Esophagus muscularis mucosa (tissue), 4 donors: ENCODE measurements at regions not wholly inside any gene's neighbourhood (a gene's known extent, or its start where the extent isn't known, plus 50 kb on each side); places are given as distances from the start of the nearest gene placed in this dataset.

Experiments
- DNase-seq: peaks from one replicate; pipeline ENCODE4 v3.0.0-alpha.2; 2017; ENCODE audit errors: extremely low spot score
- H3K27ac ChIP-seq, 4 donors: fragments of 200-600 bp; sonication (generic); replicated peaks in 1 of 4; 1 replicate in 3 of 4; 2 replicates in 1 of 4; pipeline ENCODE4 v1.5.1; 2016 to 2019; ENCODE audit warnings: mild to moderate bottlenecking in 1 of 4
- H3K27me3 ChIP-seq, 4 donors: fragments of 200-600 bp; sonication (generic); one replicate each; pipeline versions ENCODE4 v1.5.1 to v1.6.0; 2016 to 2019
- H3K36me3 ChIP-seq, 4 donors: fragments of 200-600 bp; sonication (generic); one replicate each; pipeline ENCODE4 v1.5.1; 2016 to 2019
- H3K4me1 ChIP-seq, 4 donors: fragments of 200-600 bp; sonication (generic); one replicate each; pipeline ENCODE4 v1.5.1; 2016 to 2019
- H3K4me3 ChIP-seq, 4 donors: fragments of 200-600 bp; sonication (generic); 1 replicate in 2 of 4; 2 replicates in 2 of 4; pipeline ENCODE4 v1.5.1; 2016 to 2019; ENCODE audit warnings: mild to moderate bottlenecking in 4 of 4, moderate library complexity in 1 of 4
- H3K9me3 ChIP-seq, 4 donors: fragments of 200-600 bp; sonication (generic); 1 replicate in 3 of 4; 2 replicates in 1 of 4; pipeline ENCODE4 v1.5.1; 2016 to 2019
- EP300 ChIP-seq: sonication (generic); formaldehyde crosslinking; IDR thresholded peaks from one replicate; pipeline ENCODE4 v1.6.1; 2017; ENCODE audit warnings: antibody characterized with exemption
- POLR2A ChIP-seq: fragments of 450-650 bp; IDR thresholded peaks from one replicate; pipeline ENCODE4 v1.6.1; 2017; ENCODE audit warnings: antibody characterized with exemption, moderate library complexity, mild to moderate bottlenecking, low read depth
- POLR2AphosphoS5 ChIP-seq, 2 donors: sonication (generic); formaldehyde crosslinking; IDR thresholded peaks; one replicate each; pipeline ENCODE4 v1.6.1; 2017; ENCODE audit warnings: antibody characterized with exemption in 2 of 2
- WGBS: methylation state at CpG from one replicate; pipeline ENCODE4 v1.1.5; 2018; 5-methylcytosine and 5-hydroxymethylcytosine counted together
- intact Hi-C: fragments of 100-400 bp; cut with DNase I; formaldehyde crosslinking; loops from one replicate; pipeline ENCODE4 v1.15.1; 2023
- TF ChIP-seq, protein P1 (sequence below), 3 experiments: fragments of 200-600 bp in 2 of 3; fragments of 450-650 bp in 1 of 3; sonication (generic) in 2 of 3; IDR thresholded peaks; one replicate each; pipeline ENCODE4 v1.5.1; 2017 to 2019; ENCODE audit warnings: antibody characterized with exemption in 3 of 3, mild to moderate bottlenecking in 2 of 3, moderate library complexity in 1 of 3

- WGBS: 81% methylated on average over 3 of the region's 3 CpGs
- DNase-seq: peak; percentile 42
- H3K36me3 ChIP-seq: no peaks in the 10 kb centered on the region
Observed at GRCh38 chr21:35622612-35623011, 437.7 kb downstream of the SETD4 start.

DNA sequence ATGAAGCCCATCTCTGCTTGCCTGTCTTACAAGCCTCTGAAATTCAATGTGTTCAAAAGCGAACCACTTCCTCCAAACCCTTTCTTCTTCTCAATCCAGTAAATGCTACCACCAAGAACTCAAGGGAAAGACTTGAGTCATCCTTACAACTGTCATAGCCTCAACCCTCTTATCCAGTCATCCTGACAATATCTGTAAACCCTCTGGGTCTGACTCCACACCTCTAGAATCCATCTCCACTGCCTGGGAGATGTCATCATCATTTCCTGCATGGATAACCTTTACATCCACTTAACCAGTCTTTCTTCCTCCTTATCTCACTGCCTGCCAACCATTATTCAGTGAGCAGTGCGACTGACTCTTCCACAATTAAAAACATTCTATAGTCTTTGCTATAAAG, 441.1 kb downstream of the SETD4 start:
- no peak overlapping the region for H3K4me3 ChIP-seq
- H3K27me3 ChIP-seq: no peaks in the 10 kb centered on the region
- intact Hi-C loops: no loop called here
- WGBS: 85% methylated on average over 2 of the region's 2 CpGs
- H3K36me3 ChIP-seq: no peaks in the 10 kb centered on the region
- no peak for DNase-seq
- no peaks in the 10 kb centered on the region for H3K4me1 ChIP-seq
- H3K27ac ChIP-seq: no peak overlapping the region
- no peak for TF ChIP-seq POLR2A
- TF ChIP-seq, protein P1, sequence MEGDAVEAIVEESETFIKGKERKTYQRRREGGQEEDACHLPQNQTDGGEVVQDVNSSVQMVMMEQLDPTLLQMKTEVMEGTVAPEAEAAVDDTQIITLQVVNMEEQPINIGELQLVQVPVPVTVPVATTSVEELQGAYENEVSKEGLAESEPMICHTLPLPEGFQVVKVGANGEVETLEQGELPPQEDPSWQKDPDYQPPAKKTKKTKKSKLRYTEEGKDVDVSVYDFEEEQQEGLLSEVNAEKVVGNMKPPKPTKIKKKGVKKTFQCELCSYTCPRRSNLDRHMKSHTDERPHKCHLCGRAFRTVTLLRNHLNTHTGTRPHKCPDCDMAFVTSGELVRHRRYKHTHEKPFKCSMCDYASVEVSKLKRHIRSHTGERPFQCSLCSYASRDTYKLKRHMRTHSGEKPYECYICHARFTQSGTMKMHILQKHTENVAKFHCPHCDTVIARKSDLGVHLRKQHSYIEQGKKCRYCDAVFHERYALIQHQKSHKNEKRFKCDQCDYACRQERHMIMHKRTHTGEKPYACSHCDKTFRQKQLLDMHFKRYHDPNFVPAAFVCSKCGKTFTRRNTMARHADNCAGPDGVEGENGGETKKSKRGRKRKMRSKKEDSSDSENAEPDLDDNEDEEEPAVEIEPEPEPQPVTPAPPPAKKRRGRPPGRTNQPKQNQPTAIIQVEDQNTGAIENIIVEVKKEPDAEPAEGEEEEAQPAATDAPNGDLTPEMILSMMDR (IDR thresholded peaks at IDR 0.05): no peak
- no peak for TF ChIP-seq POLR2AphosphoS5 (IDR thresholded peaks at IDR 0.05)
- no peak for TF ChIP-seq EP300
- H3K9me3 ChIP-seq: no peaks in the 10 kb centered on the region

More at GRCh38 chr21:35622612-35623011, 437.7 kb downstream of the SETD4 start:
- H3K4me3 ChIP-seq: no peak overlapping the region
- no peak overlapping the region for H3K27ac ChIP-seq
- H3K9me3 ChIP-seq: no peaks in the 10 kb centered on the region
- TF ChIP-seq, protein P1 (IDR thresholded peaks at IDR 0.05): no peak
- TF ChIP-seq POLR2AphosphoS5 (IDR thresholded peaks at IDR 0.05) (no peak), POLR2A (no peak), EP300 (no peak)
- peaks cover 0 to 12% (median 0%) of the 10 kb centered on the region in 4 donors for H3K27me3 ChIP-seq
- intact Hi-C loops: no loop called here
- no peaks in the 10 kb centered on the region for H3K4me1 ChIP-seq

- no peak overlapping the region for H3K4me3 ChIP-seq
- intact Hi-C loops: no loop called here
- no peaks in the 10 kb centered on the region for H3K9me3 ChIP-seq
- 61% methylated on average over 3 of the region's 3 CpGs for WGBS
- H3K4me1 ChIP-seq: no peaks in the 10 kb centered on the region
- no peak for DNase-seq
- H3K36me3 ChIP-seq: no peaks in the 10 kb centered on the region
- H3K27me3 ChIP-seq: no peaks in the 10 kb centered on the region
- no peak for TF ChIP-seq EP300
- TF ChIP-seq POLR2A: no peak
- TF ChIP-seq, protein P1 (IDR thresholded peaks at IDR 0.05): no peak
- TF ChIP-seq POLR2AphosphoS5 (IDR thresholded peaks at IDR 0.05): no peak
- no peak overlapping the region for H3K27ac ChIP-seq
Observed at GRCh38 chr21:35617491-35617890, 442.8 kb downstream of the SETD4 start.

- TF ChIP-seq EP300 (no peak), POLR2A (no peak)
- TF ChIP-seq, protein P1 (IDR thresholded peaks at IDR 0.05): peak; percentile 19 to 43 (median 21)
- H3K36me3 ChIP-seq: no peaks in the 10 kb centered on the region
- no peaks in the 10 kb centered on the region for H3K4me1 ChIP-seq
- DNase-seq: no peak
- no peaks in the 10 kb centered on the region for H3K9me3 ChIP-seq
- H3K27ac ChIP-seq: no peak overlapping the region
- H3K27me3 ChIP-seq: no peaks in the 10 kb centered on the region
- no peak overlapping the region for H3K4me3 ChIP-seq
- 22% methylated on average over 4 of the region's 4 CpGs for WGBS
- intact Hi-C loops: no loop called here
Observed at GRCh38 chr21:35616090-35616489, 444.2 kb downstream of the SETD4 start.

- 82% methylated on average over 1 of the region's 1 CpG for WGBS
- no peaks in the 10 kb centered on the region for H3K4me1 ChIP-seq
- intact Hi-C loops: no loop called here
Observed at GRCh38 chr21:35615325-35615724, 445.0 kb downstream of the SETD4 start.

More at GRCh38 chr21:35615325-35615724, 445.0 kb downstream of the SETD4 start:
- Histone ChIP-seq H3K27me3 (no peaks in the 10 kb centered on the region), H3K36me3 (no peaks in the 10 kb centered on the region), H3K9me3 (no peaks in the 10 kb centered on the region), H3K4me3 (no peak overlapping the region), H3K27ac (no peak overlapping the region)
- TF ChIP-seq EP300: no peak
- TF ChIP-seq, protein P1 (IDR thresholded peaks at IDR 0.05): no peak
- TF ChIP-seq POLR2AphosphoS5 (IDR thresholded peaks at IDR 0.05): no peak
- TF ChIP-seq POLR2A: no peak
- no peak for DNase-seq
